ENCODE measurements at regions not wholly inside any gene's neighbourhood (a gene's known extent, or its start where the extent isn't known, plus 50 kb on each side); places are given as distances from the start of the nearest gene placed in this dataset.
A peak's percentile ranks its signal among the peaks of the same experiment; 100 is the strongest.
"Not testable (repeated sequence)": the region's sequence is repeated elsewhere in the genome, so short reads cannot be mapped to it uniquely, and the experiment has no call there.

DNA sequence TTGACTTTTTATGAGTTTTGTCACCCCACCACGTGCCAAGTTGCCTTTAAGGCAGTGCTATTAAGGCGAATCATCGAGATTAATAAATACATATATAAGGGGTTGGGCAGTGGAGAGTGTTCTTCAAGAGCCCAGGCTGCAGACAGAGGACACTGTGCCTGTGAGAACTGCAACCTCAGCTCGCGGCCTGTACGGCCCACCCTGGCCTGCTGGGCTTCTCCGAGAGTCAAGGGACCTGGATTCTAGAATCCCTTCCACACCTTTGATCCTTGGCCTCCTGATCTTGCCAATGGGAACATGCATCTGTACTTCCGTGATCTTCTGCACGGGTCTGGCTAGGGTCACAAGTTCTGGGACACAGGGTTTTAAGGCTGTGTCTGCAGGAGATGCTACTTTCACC lies 54.5 kb downstream of the IRX5 start:
- no peak for DNase-seq

DNA sequence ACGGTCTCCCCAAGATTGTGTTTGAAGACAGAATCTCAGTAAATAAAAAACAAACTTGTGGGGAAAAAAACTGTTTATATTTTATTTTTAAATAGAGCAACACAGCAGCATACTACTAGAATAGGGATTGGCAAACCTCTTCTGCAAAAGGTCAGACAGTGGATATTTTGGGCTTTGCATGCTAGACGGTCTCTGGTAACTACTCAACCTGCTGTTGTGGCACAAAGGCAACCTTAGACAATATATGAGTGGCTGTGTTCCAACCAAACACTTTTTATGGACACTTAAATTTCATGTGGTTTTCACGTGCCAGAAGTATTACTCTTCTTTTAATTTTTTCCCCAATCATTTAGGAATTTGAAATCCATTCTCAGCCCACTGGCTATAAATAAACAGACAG lies 55.0 kb downstream of the IRX5 start:
- DNase-seq: no peak

DNA sequence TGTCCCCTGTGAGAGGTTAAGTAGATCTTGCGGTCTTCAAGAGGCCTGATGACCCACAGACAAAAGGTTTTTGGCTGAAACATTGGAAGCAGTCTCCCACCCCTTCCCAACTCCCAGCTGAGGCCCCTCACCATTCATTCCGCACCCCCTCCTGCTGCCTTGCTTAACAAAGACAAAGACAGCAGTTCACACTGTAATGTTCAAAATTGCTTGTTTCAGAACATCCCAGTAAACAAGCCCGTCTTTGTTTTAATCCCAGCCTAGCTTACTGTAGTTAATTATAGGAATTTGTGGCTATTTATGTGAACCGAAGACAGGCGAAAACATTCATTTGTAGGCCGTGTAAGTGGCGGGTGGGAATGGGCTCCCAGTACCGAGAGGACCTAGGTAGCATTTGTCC lies 55.7 kb downstream of the IRX5 start:
- DNase-seq: no peak

DNA sequence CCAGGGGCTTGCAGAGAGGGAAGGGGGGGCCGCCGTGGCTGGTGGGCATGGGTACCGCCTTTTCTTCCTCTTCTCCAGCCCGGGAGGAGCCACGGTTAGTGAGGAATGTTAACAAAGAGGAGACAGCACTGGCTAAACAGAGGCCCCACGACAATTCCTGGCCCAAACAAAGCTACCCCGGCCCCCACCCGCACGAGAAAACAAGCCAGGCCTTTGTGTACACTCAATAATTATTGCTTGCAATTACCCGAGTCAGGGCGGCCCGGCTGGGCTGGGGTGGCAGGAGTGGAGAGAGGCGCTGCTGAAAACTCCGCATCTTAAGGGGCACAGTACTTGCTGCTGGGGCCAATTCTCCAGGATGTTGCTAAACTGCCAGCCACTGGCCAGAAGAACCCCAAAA lies 56.4 kb downstream of the IRX5 start:
- peak; percentile 31 for DNase-seq

DNA sequence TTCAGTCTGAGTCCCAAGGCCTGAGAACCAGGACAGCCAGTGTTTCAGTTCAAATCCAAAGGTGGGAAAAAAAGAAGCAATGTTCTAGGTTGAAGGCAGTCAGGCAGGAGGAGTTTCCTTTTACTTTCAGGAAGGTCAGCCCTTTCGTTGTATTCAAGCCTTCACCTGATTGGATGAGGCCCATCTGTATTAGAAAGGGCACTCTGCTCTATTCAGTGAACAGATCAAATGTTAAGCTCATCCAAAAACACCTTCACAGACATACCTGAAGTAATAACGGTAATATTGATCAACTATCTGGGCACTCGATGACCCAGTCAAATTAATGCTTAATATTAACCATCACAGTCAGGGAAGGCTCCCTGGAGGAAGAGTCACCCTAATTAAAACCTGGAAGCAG lies 60.9 kb downstream of the IRX5 start:
- DNase-seq: no peak

DNA sequence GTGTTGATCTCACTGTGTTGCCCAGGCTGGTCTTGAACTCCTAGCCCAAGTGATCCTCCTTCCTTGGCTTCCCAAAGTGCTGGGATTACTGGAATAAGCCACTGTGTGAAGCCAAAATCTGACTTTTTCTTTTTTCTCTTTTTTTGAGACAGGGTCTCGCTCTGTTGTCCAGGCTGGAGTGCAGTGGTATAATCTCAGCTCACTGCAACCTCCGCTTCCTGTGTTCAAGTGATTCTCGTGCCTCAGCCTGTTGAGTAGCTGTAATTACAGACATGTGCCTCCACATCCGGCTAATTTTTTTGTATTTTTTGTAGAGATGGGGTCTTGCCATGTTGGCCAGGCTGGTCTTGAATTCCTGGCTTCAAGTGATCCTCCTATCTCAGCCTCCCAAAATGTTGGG lies 61.3 kb downstream of the IRX5 start:
- not testable (repeated sequence) for DNase-seq

DNA sequence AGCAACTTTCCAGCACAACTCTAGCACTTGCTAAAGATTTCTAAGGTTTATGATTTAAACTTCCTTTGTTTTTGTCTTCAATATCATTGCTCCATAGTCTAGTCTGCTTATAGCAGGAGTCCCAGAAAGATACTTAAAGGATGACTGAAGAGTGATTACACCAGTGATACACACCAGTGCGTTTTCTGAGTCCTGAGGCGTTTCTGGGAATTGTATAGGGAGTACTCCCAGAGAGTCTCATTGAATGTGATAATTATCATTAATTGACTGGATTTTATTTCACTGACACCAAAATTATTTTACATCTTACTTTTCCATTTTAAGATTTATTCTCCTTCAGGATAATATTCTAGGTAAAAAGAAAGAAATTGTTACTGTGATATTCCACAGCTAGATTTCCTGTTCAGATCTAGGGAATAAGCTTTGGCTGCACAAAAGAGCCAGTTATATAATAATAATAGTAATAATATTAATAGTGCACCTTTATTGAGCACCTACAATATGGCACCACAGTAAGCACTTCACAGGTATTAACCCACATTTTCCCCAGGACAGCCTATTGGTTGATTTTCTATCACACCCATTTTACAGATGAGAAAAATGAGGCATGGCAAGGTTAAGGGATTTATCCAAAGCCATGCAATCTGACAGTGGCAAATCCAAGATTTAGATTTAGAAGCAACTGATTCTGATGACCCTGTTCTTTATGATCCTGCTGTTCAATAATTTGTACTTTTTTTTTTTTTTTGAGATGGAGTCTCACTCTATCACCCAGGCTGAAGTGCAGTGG lies 62.6 kb downstream of the IRX5 start:
- no peak for DNase-seq

DNA sequence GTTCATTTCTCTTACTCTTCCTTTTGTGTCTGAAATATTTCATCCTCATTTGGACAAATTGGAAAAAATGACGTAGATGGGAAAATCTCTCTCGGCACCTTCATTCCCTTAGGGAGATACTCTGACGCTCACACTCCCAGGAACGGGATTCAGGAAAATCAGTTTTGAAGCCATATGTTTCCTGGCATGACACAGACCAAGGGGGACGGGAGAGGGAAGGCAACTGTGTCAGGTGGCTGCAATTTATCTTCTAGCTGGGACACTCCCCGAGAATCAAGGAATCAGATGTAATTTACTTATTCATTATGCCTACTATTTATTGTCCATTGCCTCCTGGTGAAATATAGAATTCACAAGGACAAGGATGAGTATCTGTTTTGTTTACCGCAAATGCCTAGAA lies 65.5 kb downstream of the IRX5 start:
- DNase-seq: no peak

DNA sequence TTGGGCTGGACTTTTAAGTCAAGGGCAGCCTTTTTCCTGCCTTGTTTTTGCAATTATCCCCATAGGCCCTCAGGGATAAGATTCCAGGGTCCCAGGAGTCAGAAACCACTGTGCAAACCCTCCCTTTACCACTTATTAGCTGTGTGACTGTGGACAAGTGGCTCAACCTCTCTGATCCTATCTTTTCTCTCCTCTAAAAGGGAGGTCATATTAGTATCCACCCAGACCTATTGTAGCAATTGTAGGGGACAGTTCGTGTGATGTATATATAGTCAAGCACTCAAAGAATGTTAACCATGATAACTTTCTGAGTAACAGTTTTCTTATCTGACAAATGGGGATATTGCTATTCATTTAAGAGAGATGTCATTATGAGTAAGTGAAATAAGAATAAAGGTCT lies 68.2 kb downstream of the IRX5 start:
- no peak for DNase-seq

DNA sequence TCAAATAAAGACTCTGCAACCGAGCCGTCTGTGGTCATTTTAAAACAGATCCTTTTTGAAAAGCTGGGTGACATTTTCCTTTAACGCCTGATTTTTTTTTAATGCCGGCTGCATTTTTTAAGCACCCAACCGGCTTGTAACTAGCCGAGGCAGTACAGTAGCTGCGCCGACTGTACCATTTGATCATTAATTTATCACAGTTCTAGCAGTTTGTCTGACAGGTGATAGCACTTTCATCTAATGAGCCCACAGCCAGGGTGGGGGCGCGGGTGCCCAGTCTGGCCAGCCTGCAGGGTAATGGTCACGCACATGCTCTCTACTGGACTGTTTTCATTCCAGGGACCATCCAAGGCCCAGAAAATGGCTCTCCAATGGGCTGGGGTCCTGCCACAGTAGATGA lies 68.8 kb downstream of the IRX5 start:
- no peak for DNase-seq

DNA sequence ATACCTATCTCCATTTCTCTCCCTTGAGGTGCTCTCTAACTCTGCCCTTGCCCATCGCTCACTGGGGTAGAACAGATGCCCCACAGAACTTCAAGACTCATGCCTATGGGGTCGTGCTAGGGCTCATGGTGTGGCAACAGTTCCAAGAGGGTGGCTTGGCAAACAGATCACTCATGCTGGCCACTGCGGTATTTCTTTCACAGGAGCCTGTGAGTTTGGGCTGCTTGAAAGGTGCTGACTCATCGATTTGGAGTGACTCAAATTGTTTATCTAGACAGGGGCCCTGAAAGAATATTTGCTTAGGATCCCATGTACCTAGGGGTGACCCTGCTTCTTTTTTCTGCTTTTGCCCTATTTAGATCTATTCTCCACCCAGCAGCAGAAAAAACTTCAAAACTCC lies 69.9 kb downstream of the IRX5 start:
- no peak for DNase-seq

DNA sequence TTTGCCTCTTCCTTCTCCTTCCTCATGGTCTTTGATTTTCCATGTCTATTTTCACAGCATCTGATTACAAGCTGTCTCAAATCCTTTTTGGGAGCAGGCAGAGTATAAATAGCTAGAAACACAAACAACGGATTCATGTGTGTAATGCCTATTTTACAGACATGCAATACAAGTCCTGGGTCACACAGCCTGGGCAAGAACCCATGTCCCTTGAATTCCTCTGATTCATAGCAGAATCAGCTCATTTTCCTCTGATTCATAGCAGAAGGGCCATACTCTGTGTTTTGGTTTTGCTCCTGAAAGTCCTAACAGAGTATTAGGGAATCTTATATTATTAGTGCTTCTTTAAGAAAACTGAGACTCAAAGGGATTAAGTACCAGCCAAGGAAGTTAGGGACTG lies 71.3 kb downstream of the IRX5 start:
- no peak for DNase-seq

DNA sequence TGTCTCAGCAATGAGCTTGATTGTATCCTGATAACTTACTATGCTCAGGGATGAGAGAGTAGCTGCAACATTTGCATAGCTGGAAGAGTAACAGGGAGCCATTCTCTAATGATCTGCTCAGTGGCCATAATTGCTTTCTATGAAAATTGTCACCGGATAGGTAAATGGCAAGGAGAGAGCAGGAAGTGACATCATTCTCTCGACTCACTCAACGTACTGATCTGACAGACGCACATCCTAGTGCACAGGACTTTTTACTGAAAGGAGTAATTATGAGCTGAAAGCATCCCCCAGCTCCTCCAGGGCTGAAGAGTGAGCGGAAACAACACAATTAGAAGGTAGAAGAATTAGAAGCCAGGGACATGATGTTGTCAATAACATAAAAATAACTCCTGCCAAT lies 71.8 kb downstream of the IRX5 start:
- DNase-seq: no peak

DNA sequence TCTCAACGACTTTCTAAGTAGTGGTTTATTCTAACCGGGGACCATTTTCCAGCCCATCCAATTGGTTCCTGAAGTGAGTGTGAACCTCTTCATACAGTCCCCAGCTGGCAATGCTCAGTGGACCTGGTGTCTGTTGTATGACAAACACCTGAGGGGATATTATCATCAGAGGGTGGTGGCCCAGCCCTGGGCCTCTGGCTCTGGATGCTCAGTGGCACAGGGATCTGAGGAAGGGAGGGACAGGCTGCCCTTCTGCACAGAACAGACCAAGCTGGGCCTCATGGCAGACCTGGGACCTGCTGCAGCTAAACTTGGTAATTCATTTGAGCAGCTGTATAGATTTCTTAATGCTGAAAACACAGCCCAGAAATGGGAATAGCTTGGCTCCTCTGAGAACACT lies 72.6 kb downstream of the IRX5 start:
- DNase-seq: no peak

DNA sequence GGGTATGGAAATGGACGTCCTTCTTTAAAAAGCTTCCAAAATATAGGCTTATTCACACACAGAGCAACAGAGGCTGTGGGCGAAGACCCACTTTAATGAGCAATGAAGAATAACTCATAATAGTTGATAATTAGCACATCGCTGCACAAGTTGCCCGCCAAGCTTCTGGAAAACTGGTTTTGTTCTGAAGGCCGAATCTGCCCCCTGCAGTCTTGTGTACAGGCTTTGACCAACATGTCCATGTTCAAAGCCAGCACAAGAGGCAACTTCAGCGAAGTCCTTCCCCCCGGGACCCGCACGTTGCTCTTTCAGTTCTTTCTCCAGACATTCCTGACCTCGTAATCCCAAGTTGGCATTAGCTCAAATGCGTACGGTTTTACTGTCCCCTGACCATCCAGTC lies 73.3 kb downstream of the IRX5 start:
- no peak for DNase-seq

DNA sequence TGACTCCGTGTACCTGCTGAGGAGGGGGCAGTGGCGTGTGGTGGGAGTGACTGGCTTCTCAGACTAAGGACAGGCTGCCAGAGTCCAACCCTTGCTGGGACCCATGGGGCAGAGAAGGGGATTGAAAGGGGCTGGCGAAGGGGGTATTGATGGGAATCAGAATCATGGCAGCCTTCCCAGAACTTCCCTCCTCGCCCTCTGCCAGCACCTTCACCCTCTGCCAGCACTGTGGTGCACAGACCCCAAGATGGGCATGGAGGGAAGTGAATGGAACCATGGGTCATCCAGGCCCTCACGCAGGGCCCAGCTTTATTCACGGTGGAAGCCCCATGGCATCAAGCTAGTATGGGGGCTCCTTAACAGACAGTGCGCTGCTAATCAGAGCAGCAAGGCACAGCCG lies 76.8 kb downstream of the IRX5 start:
- DNase-seq: no peak

DNA sequence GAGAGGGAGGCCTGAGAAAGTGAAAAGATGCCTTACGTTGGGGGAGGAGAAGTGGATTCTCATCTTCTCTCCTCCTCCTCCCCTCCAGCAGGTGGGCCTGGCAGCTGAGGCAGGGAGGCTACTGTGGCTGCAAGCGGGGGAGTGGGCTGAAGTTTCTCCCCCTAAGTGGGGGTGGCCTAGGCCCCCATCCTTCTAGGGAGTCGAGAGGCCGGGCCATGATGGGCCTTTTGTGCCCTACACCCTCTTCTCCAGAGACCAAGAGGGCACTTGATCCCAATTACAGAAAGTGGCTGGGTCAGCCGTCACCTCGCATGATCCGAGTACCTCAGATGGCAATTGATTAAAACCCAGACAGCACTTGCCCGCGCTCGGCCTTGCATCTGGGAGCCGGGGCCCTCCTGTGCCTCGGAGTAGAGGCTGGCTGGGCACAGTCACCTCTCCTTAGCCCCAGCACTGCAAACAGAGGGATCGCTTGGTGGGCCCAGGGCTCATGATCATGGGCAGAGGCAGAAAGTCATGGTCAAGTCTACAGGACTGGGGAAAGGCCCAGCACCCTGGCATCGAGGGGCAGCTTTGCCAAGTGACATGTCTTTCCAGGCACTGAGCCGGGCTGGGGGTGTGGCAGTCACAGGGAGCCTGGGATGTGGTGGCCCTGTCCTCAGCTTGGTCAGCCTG lies 78.3 kb downstream of the IRX5 start:
- no peak for DNase-seq

DNA sequence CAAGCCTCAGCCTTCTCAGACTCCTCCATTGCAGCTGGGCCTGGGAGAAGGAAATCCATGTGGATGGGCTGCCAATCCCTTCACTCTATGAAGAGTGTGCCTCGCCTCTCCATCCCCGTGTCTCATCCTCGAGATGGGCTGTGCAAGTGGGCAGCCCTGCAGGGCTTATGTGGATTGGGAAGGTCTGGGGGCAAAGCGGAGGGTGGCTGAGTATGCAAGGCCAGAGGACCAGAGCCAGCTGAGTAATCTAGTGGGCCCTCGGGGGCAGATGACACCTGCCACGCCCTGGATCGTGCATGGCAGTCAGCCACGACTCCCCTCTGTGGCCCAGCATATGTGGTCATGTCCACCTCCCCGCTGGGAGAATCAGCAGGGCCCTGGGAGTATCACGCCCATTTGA lies 78.9 kb downstream of the IRX5 start:
- no peak for DNase-seq

DNA sequence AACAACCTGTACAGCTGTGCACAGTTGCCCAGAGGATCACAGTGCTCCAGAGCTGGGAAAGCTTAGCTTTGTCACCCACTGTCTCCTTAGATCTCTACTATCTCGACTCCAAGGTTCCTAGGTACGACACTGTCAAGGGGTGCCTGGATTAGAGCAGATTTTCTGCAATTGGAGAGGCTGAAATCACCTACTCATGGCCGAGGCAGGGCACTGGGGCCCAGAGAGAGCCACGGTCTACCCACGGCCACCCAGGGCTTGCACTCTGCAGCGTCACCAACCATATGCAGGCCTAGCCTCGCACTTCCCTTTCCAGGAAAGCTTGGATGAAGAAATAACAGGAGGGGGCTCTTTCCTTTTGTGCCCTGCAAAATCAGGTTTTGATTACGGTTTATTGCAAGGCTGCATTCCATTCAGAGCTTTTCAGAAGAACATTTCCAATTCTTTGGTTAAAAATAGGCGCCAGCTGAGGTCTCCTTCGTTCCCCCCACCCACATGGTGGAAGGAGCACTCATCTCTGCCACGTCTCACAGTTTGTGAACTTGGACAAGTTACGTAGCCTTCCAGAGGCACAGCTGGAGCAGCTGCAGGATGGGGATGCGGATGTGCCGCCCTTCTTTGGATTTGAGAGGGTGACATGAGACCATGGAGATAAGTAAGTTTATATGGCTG lies 80.0 kb downstream of the IRX5 start:
- DNase-seq: no peak

DNA sequence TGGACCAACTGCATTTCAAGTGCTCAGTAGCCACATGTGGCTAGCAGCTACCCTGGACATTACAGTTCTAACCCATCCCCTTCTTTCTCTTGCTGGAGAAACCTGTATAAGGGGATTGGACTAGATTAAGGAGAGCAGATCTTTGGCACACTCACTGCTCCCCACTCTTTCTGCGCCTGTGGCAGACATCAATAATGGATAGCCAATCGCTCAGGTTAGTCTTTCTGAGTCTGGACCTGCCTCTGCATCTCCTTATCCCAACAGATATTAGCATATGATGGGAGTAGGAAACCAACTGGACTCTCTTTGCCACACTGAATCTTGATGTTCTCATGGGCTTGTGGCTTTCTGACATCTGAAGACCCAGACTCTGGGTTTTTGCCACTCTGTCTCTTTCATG lies 81.7 kb downstream of the IRX5 start:
- no peak for DNase-seq

DNA sequence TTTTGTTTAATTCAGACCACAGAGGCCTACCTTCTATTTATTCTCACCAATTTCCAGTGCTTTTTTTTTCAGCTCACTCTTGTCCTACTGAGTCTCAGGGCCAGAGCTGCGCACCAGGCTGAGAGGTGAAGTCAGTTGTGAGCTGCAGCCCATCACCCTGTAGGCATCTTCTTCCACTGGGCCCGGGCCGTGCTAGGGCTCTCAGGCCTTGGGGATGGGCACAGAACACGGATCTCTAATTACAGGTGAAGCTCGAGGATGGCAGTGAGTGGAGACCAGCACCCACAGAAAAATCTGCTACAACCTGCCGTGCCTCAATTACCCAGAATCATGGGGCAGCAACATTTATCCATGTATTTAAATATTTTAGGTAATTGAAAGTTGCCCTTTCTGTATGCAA lies 82.1 kb downstream of the IRX5 start:
- DNase-seq: no peak

DNA sequence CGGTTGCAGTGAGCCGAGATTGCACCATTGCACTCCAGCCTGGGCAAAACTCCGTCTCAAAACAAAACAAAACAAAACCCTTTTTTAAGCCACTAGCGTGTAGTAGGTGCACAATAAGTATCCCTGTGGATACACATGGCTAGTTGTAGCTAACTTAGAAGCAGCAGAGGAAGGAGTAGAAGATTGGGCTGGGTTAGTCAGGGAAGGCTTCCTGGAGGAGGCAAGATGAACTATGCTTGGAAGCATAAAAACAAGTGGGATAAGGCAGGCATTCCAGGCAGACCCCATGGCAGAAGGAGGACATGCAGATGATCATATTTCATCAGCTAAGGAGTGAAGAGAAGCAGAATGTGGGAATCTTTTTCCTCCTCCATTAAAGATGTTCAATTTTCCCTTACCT lies 83.4 kb downstream of the IRX5 start:
- DNase-seq: no peak

DNA sequence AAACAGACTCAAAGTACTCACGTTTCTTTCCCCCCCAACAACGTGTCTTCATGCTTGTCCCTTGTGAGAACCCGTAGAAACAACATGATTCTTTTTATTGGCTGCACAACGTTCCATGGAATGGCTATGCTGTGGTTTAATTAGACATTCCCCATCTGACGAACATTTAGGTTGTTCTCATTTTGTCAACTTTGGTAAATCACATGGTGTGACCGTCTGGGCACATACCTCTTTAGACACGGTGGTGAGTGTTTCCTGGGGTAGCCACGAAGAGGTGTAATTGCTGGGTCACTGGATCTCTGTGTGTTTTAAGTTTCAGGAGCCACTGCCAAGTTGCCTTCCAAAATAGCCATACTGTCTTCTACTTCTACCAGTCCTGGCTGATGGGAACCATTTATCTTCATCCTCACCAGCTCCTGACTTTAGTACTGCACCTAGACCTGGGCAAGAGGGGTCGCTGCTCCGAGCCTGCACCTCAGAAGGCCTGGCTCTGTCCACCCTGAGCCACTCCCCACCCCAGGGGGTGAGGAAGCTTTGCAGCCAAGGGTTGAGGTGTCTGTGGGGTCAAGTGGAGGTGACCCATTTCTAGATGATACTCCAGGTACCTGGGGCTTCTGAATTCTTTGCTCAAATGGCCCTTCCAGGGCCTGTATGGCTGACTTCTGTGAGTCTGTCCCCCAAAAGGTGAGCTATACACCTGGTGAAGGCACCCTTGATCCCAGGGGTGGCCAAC lies 84.7 kb downstream of the IRX5 start:
- no peak for DNase-seq

DNA sequence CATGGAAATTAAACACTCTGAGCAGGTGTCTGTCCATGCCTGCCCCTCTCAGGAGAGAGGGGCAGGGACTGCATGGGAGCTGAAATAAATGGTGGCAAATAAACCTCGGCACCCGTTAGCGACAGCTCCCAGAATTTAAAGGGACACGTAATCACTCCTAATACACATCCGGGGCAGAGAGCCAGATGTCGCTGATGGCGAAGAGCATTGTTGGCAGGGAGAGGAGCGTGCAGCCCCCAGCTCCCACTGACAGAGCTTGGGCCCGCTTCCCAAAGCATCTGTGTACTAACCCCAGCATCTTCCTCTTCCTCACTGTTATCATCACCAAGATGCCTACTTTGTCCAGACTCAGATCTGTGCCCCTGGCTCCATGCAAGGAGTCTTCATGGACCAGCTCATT lies 85.8 kb downstream of the IRX5 start:
- peak; percentile 38 for DNase-seq
